ENCODE measurements at regions not wholly inside any gene's neighbourhood (a gene's known extent, or its start where the extent isn't known, plus 50 kb on each side); places are given as distances from the start of the nearest gene placed in this dataset.
"Not testable (repeated sequence)": the region's sequence is repeated elsewhere in the genome, so short reads cannot be mapped to it uniquely, and the experiment has no call there.

DNA sequence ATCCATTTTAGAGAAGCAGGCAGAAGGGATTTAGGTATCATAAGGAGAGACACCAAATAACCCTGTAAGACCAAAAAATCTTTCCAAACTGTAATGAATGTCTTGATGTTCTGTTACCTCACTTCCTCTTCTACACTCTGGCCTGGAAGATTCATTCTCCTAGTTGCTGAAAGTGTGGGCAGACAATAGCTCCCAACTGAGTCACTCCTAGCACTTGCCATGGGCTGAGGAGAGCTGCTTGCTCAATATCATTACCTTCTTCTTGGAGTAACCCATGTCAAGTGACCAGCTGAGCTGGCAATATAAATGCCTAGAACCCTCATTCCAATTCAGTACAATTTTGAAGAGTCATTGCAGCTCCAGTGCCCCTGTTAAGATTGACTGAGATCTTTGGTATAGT lies 1985.5 kb upstream of the CDH6 start:
- Histone ChIP-seq H4K20me1 (no peaks in the 10 kb centered on the region), H3K27me3 (no peaks in the 10 kb centered on the region), H3K27ac (no peak overlapping the region), H3K4me1 (no peaks in the 10 kb centered on the region), H3K9ac (no peak overlapping the region), H3K36me3 (no peaks in the 10 kb centered on the region), H3K4me3 (no peak overlapping the region), H3K4me2 (no peak overlapping the region), H3K9me3 (no peaks in the 10 kb centered on the region)
- no peak for TF ChIP-seq Cebpa-rat (IDR thresholded peaks at IDR 0.05)

- TF ChIP-seq Cebpa-rat (IDR thresholded peaks at IDR 0.05): no peak
- H4K20me1 ChIP-seq: no peaks in the 10 kb centered on the region
- H3K9ac ChIP-seq: no peak overlapping the region
- H3K36me3 ChIP-seq: no peaks in the 10 kb centered on the region
- H3K4me3 ChIP-seq: no peak overlapping the region
- H3K4me2 ChIP-seq: no peak overlapping the region
- H3K27ac ChIP-seq: no peak overlapping the region
- no peaks in the 10 kb centered on the region for H3K4me1 ChIP-seq
- no peaks in the 10 kb centered on the region for H3K9me3 ChIP-seq
- no peaks in the 10 kb centered on the region for H3K27me3 ChIP-seq
These were observed 1990.4 kb upstream of the CDH6 start for GRCh38 chr5:29203049-29203448.

GRCh38 chr5:29197631-29198454 lies 1995.6 kb upstream of the CDH6 start:
- Histone ChIP-seq H3K4me3 (no peak overlapping the region), H3K27me3 (no peaks in the 10 kb centered on the region), H3K9ac (no peak overlapping the region), H4K20me1 (no peaks in the 10 kb centered on the region), H3K9me3 (no peaks in the 10 kb centered on the region), H3K36me3 (no peaks in the 10 kb centered on the region), H3K27ac (no peak overlapping the region), H3K4me1 (no peaks in the 10 kb centered on the region), H3K4me2 (no peak overlapping the region)
- TF ChIP-seq Cebpa-rat (IDR thresholded peaks at IDR 0.05): no peak

DNA sequence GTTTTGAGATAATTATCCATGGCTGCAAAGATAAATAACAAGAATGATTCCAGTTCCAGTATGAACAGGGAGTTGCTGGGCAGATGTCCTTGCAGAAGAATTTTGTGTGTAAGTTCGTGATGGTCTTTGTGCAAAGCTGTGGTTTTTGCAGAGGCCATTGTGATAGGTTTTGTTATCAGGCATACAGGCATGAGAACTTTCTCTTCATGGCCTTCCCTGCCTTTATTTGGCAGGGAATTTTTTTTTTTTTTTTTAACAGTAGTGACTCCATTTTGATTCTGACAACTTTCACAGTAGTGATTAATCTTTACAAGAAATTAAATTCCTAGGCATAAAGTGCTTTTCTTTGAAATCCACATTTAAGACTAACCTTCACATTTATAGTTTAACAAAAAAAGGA lies 1999.5 kb upstream of the CDH6 start:
- no peak for TF ChIP-seq Cebpa-rat (IDR thresholded peaks at IDR 0.05)
- Histone ChIP-seq H3K4me3 (no peak overlapping the region), H3K36me3 (no peaks in the 10 kb centered on the region), H3K9ac (no peak overlapping the region), H3K4me2 (no peak overlapping the region), H3K27me3 (no peaks in the 10 kb centered on the region), H4K20me1 (no peaks in the 10 kb centered on the region), H3K4me1 (no peaks in the 10 kb centered on the region), H3K9me3 (no peaks in the 10 kb centered on the region), H3K27ac (no peak overlapping the region)

DNA sequence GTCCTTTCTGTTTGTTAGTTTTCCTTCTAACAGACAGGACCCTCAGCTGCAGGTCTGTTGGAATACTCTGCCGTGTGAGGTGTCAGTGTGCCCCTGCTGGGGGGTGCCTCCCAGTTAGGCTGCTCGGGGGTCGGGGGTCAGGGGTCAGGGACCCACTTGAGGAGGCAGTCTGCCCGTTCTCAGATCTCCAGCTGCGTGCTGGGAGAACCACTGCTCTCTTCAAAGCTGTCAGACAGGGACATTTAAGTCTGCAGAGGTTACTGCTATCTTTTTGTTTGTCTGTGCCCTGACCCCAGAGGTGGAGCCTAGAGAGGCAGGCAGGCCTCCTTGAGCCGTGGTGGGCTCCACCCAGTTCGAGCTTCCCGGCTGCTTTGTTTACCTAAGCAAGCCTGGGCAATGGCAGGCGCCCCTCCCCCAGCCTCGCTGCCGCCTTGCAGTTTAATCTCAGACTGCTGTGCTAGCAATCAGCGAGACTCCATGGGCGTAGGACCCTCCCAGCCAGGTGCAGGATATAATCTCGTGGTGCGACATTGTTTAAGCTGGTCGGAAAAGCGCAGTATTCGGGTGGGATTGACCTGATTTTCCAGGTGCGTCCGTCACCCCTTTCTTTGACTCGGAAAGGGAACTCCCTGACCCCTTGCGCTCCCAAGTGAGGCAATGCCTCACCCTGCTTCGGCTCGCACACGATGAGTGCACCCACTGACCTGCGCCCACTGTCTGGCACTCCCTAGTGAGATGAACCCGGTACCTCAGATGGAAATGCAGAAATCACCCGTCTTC lies 2002.0 kb upstream of the CDH6 start:
- not testable (repeated sequence) for H4K20me1 ChIP-seq, H3K27ac ChIP-seq, H3K36me3 ChIP-seq, H3K4me2 ChIP-seq, H3K4me1 ChIP-seq, H3K4me3 ChIP-seq, H3K9me3 ChIP-seq, H3K9ac ChIP-seq, H3K27me3 ChIP-seq

- H4K20me1 ChIP-seq, H3K27me3 ChIP-seq, H3K9ac ChIP-seq, H3K36me3 ChIP-seq, H3K4me2 ChIP-seq, H3K27ac ChIP-seq, H3K9me3 ChIP-seq, H3K4me3 ChIP-seq, H3K4me1 ChIP-seq: not testable (repeated sequence)
These were observed 2003.1 kb upstream of the CDH6 start for GRCh38 chr5:29190398-29190797.

GRCh38 chr5:29186380-29186779 lies 2007.1 kb upstream of the CDH6 start:
- H4K20me1 ChIP-seq, H3K27ac ChIP-seq, H3K4me1 ChIP-seq, H3K36me3 ChIP-seq, H3K9ac ChIP-seq, H3K4me3 ChIP-seq, H3K4me2 ChIP-seq, H3K9me3 ChIP-seq, H3K27me3 ChIP-seq: not testable (repeated sequence)

- Histone ChIP-seq H3K27ac (no peak overlapping the region), H3K4me2 (no peak overlapping the region), H3K9me3 (no peaks in the 10 kb centered on the region), H3K36me3 (no peaks in the 10 kb centered on the region), H3K4me1 (no peaks in the 10 kb centered on the region), H3K27me3 (no peaks in the 10 kb centered on the region), H3K9ac (no peak overlapping the region), H3K4me3 (no peak overlapping the region), H4K20me1 (no peaks in the 10 kb centered on the region)
- TF ChIP-seq Cebpa-rat (IDR thresholded peaks at IDR 0.05): no peak
These were observed 2007.9 kb upstream of the CDH6 start for GRCh38 chr5:29185558-29185957.

GRCh38 chr5:29175774-29176173 lies 2017.7 kb upstream of the CDH6 start:
- H3K4me1 ChIP-seq: no peaks in the 10 kb centered on the region
- no peaks in the 10 kb centered on the region for H3K36me3 ChIP-seq
- H3K27ac ChIP-seq: no peak overlapping the region
- no peak overlapping the region for H3K9ac ChIP-seq
- H4K20me1 ChIP-seq: no peaks in the 10 kb centered on the region
- H3K9me3 ChIP-seq: no peaks in the 10 kb centered on the region
- no peak overlapping the region for H3K4me2 ChIP-seq
- H3K27me3 ChIP-seq: no peaks in the 10 kb centered on the region
- H3K4me3 ChIP-seq: no peak overlapping the region
- TF ChIP-seq Cebpa-rat (IDR thresholded peaks at IDR 0.05): no peak

GRCh38 chr5:29170599-29170998 lies 2022.9 kb upstream of the CDH6 start:
- Histone ChIP-seq H3K4me2 (no peak overlapping the region), H3K4me1 (no peaks in the 10 kb centered on the region), H3K4me3 (no peak overlapping the region), H3K9me3 (no peaks in the 10 kb centered on the region), H3K27me3 (no peaks in the 10 kb centered on the region), H3K36me3 (no peaks in the 10 kb centered on the region), H4K20me1 (no peaks in the 10 kb centered on the region), H3K9ac (no peak overlapping the region), H3K27ac (no peak overlapping the region)
- no peak for TF ChIP-seq Cebpa-rat (IDR thresholded peaks at IDR 0.05)

Data from BLaER1 (cell line).